ENCODE measurements at regions not wholly inside any gene's neighbourhood (a gene's known extent, or its start where the extent isn't known, plus 50 kb on each side); places are given as distances from the start of the nearest gene placed in this dataset.
A peak's percentile ranks its signal among the peaks of the same experiment; 100 is the strongest.

- Histone ChIP-seq H3K4me1 (ENCODE audit: control insufficient read depth in 5 of 5, insufficient read depth in 5 of 5, low read length in 5 of 5) (peaks cover 0 to 7% (median 0%) of the 10 kb centered on the region in 5 donors), H3K4me3 (no peak overlapping the region), H3K27me3 (ENCODE audit: control insufficient read depth in 3 of 3, insufficient read depth in 3 of 3, low read length in 2 of 3) (no peaks in the 10 kb centered on the region), H3K9me3 (ENCODE audit: control insufficient read depth in 4 of 4, insufficient read depth in 3 of 4, low read length in 3 of 4) (peaks cover 0 to 5% (median 2%) of the 10 kb centered on the region in 4 donors), H3K36me3 (ENCODE audit: control insufficient read depth in 4 of 4, insufficient read depth in 4 of 4, low read length in 4 of 4) (no peaks in the 10 kb centered on the region), H3K27ac (ENCODE audit: low read depth in 1 of 2, low read length in 1 of 2) (no peak overlapping the region), H3K9ac (ENCODE audit: insufficient read depth in 1 of 2, low read length in 2 of 2) (no peak overlapping the region)
- no peak for TF ChIP-seq CTCF (IDR thresholded peaks at IDR 0.05; ENCODE audit: control extremely low read depth, extremely low read depth)
- WGBS, 2 donors = 87 to 90% methylated on average over 6 of the region's 6 CpGs
- DNase-seq (no peak), ATAC-seq (ENCODE audit: insufficient read depth, low FRiP score) (no peak)
Measured at GRCh38 chr3:73137736-73138403, 76.4 kb downstream of the EBLN2 start.

- TF ChIP-seq CTCF (IDR thresholded peaks at IDR 0.05; ENCODE audit: control extremely low read depth, extremely low read depth) = no peak
- no peaks in the 10 kb centered on the region for H3K9me3 ChIP-seq (ENCODE audit: control insufficient read depth in 4 of 4, insufficient read depth in 3 of 4, low read length in 3 of 4)
- ATAC-seq (ENCODE audit: insufficient read depth, low FRiP score) (no peak), DNase-seq (no peak)
- 84 to 91% methylated on average over 7 of the region's 7 CpGs for WGBS, 2 donors
- H3K9ac ChIP-seq (ENCODE audit: insufficient read depth in 1 of 2, low read length in 2 of 2) = no peak overlapping the region
- H3K4me1 ChIP-seq (ENCODE audit: control insufficient read depth in 5 of 5, insufficient read depth in 5 of 5, low read length in 5 of 5) = peaks cover 0 to 19% (median 0%) of the 10 kb centered on the region in 5 donors
- no peak overlapping the region for H3K27ac ChIP-seq (ENCODE audit: low read depth in 1 of 2, low read length in 1 of 2)
- H3K36me3 ChIP-seq (ENCODE audit: control insufficient read depth in 4 of 4, insufficient read depth in 4 of 4, low read length in 4 of 4) = no peaks in the 10 kb centered on the region
- H3K27me3 ChIP-seq (ENCODE audit: control insufficient read depth in 3 of 3, insufficient read depth in 3 of 3, low read length in 2 of 3) = no peaks in the 10 kb centered on the region
- H3K4me3 ChIP-seq = no peak overlapping the region
Measured at GRCh38 chr3:73140772-73141442, 79.4 kb downstream of the EBLN2 start.

- H3K36me3 ChIP-seq (ENCODE audit: control insufficient read depth in 4 of 4, insufficient read depth in 4 of 4, low read length in 4 of 4) = no peaks in the 10 kb centered on the region
- TF ChIP-seq CTCF (IDR thresholded peaks at IDR 0.05; ENCODE audit: control extremely low read depth, extremely low read depth) = no peak
- H3K4me3 ChIP-seq = no peak overlapping the region
- no peak overlapping the region for H3K9ac ChIP-seq (ENCODE audit: insufficient read depth in 1 of 2, low read length in 2 of 2)
- no peaks in the 10 kb centered on the region for H3K9me3 ChIP-seq (ENCODE audit: control insufficient read depth in 4 of 4, insufficient read depth in 3 of 4, low read length in 3 of 4)
- H3K27me3 ChIP-seq (ENCODE audit: control insufficient read depth in 3 of 3, insufficient read depth in 3 of 3, low read length in 2 of 3) = no peaks in the 10 kb centered on the region
- no peak overlapping the region for H3K27ac ChIP-seq (ENCODE audit: low read depth in 1 of 2, low read length in 1 of 2)
- peaks cover 0 to 24% (median 0%) of the 10 kb centered on the region in 5 donors for H3K4me1 ChIP-seq (ENCODE audit: control insufficient read depth in 5 of 5, insufficient read depth in 5 of 5, low read length in 5 of 5)
- 72 to 84% methylated on average over 3 of the region's 3 CpGs for WGBS, 2 donors
- ATAC-seq (ENCODE audit: insufficient read depth, low FRiP score) (no peak), DNase-seq (peak in 2 of 3 donors; percentile 41 to 53)
Measured at GRCh38 chr3:73141525-73141924, 80.1 kb downstream of the EBLN2 start.

All from lung (tissue), 11 donors.